ENCODE measurements at regions not wholly inside any gene's neighbourhood (a gene's known extent, or its start where the extent isn't known, plus 50 kb on each side); places are given as distances from the start of the nearest gene placed in this dataset.

DNA sequence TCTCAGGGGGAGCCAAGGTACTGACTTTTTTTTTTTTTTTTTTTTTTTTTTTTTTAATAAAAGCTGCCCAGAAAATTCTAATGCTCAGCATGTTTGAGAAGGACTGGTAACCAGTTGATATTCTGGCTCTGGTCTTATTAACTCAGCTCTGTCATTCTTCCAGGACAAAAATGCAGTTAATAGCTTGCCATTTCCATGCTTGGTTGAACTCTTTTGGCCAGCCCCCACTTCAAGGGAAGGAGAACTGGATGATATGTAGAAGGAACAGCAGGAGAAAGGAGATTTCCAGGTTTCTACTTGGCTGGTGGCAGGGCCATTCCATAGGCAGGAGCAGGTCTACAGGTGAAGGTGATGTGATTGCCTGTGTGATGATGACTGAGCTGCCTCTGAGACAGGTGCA is 59.2 kb upstream of the TANC2 start:
- Histone ChIP-seq H3K79me2 (replicated peaks; ENCODE audit: insufficient read depth, low read length) (no peaks in the 10 kb centered on the region), H3K27me3 (ENCODE audit: insufficient read depth, low read depth, low read length) (no peaks in the 10 kb centered on the region), H3K9ac (ENCODE audit: low read length) (no peak overlapping the region), H2AFZ (ENCODE audit: low read depth, low read length) (no peak overlapping the region), H3K36me3 (ENCODE audit: insufficient read depth, low read length) (no peaks in the 10 kb centered on the region), H4K20me1 (ENCODE audit: insufficient read depth) (no peaks in the 10 kb centered on the region), H3F3A (ENCODE audit: insufficient read depth, low read length, poor library complexity, severe bottlenecking) (no peaks in the 10 kb centered on the region), H3K4me3 (ENCODE audit: low read length) (no peak overlapping the region), H3K9me3 (ENCODE audit: low read length) (no peaks in the 10 kb centered on the region), H3K4me2 (ENCODE audit: low read length) (no peak overlapping the region), H3K9me2 (ENCODE audit: insufficient read depth, low read length) (no peaks in the 10 kb centered on the region), H3K27ac (ENCODE audit: low read length) (no peak overlapping the region)
- TF ChIP-seq, protein P1, sequence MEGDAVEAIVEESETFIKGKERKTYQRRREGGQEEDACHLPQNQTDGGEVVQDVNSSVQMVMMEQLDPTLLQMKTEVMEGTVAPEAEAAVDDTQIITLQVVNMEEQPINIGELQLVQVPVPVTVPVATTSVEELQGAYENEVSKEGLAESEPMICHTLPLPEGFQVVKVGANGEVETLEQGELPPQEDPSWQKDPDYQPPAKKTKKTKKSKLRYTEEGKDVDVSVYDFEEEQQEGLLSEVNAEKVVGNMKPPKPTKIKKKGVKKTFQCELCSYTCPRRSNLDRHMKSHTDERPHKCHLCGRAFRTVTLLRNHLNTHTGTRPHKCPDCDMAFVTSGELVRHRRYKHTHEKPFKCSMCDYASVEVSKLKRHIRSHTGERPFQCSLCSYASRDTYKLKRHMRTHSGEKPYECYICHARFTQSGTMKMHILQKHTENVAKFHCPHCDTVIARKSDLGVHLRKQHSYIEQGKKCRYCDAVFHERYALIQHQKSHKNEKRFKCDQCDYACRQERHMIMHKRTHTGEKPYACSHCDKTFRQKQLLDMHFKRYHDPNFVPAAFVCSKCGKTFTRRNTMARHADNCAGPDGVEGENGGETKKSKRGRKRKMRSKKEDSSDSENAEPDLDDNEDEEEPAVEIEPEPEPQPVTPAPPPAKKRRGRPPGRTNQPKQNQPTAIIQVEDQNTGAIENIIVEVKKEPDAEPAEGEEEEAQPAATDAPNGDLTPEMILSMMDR (IDR thresholded peaks at IDR 0.05; ENCODE audit: poor library complexity, severe bottlenecking), result no peak
- TF ChIP-seq RAD21 (conservative IDR thresholded peaks at IDR 0.05), result no peak
- TF ChIP-seq SMC3 (conservative IDR thresholded peaks at IDR 0.05; ENCODE audit: poor library complexity), result no peak
- TF ChIP-seq, protein P2, sequence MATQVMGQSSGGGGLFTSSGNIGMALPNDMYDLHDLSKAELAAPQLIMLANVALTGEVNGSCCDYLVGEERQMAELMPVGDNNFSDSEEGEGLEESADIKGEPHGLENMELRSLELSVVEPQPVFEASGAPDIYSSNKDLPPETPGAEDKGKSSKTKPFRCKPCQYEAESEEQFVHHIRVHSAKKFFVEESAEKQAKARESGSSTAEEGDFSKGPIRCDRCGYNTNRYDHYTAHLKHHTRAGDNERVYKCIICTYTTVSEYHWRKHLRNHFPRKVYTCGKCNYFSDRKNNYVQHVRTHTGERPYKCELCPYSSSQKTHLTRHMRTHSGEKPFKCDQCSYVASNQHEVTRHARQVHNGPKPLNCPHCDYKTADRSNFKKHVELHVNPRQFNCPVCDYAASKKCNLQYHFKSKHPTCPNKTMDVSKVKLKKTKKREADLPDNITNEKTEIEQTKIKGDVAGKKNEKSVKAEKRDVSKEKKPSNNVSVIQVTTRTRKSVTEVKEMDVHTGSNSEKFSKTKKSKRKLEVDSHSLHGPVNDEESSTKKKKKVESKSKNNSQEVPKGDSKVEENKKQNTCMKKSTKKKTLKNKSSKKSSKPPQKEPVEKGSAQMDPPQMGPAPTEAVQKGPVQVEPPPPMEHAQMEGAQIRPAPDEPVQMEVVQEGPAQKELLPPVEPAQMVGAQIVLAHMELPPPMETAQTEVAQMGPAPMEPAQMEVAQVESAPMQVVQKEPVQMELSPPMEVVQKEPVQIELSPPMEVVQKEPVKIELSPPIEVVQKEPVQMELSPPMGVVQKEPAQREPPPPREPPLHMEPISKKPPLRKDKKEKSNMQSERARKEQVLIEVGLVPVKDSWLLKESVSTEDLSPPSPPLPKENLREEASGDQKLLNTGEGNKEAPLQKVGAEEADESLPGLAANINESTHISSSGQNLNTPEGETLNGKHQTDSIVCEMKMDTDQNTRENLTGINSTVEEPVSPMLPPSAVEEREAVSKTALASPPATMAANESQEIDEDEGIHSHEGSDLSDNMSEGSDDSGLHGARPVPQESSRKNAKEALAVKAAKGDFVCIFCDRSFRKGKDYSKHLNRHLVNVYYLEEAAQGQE (IDR thresholded peaks at IDR 0.05; ENCODE audit: borderline replicate concordance), result no peak
- no peak for TF ChIP-seq EZH2 (IDR thresholded peaks at IDR 0.05; ENCODE audit: borderline replicate concordance, insufficient read depth, low read length, poor library complexity, severe bottlenecking)
- TF ChIP-seq TAF1 (IDR thresholded peaks at IDR 0.05; ENCODE audit: low read depth), result no peak
- no peak for TF ChIP-seq POLR2AphosphoS5 (IDR thresholded peaks at IDR 0.05)
- TF ChIP-seq EP300 (conservative IDR thresholded peaks at IDR 0.05; ENCODE audit: poor library complexity, severe bottlenecking), result no peak
- no peak for TF ChIP-seq MXI1 (conservative IDR thresholded peaks at IDR 0.05; ENCODE audit: poor library complexity, severe bottlenecking)

- H3K9me2 ChIP-seq (ENCODE audit: insufficient read depth, low read length), result no peaks in the 10 kb centered on the region
- H3K36me3 ChIP-seq (ENCODE audit: insufficient read depth, low read length), result no peaks in the 10 kb centered on the region
- no peak for TF ChIP-seq TAF1 (IDR thresholded peaks at IDR 0.05; ENCODE audit: low read depth)
- no peak overlapping the region for H3K4me3 ChIP-seq (ENCODE audit: low read length)
- no peak overlapping the region for H3K9ac ChIP-seq (ENCODE audit: low read length)
- H3K27me3 ChIP-seq (ENCODE audit: insufficient read depth, low read depth, low read length), result no peaks in the 10 kb centered on the region
- no peaks in the 10 kb centered on the region for H3F3A ChIP-seq (ENCODE audit: insufficient read depth, low read length, poor library complexity, severe bottlenecking)
- no peak overlapping the region for H3K4me2 ChIP-seq (ENCODE audit: low read length)
- H2AFZ ChIP-seq (ENCODE audit: low read depth, low read length), result no peak overlapping the region
- no peaks in the 10 kb centered on the region for H3K79me2 ChIP-seq (replicated peaks; ENCODE audit: insufficient read depth, low read length)
- no peaks in the 10 kb centered on the region for H3K9me3 ChIP-seq (ENCODE audit: low read length)
- H3K27ac ChIP-seq (ENCODE audit: low read length), result no peak overlapping the region
- no peaks in the 10 kb centered on the region for H4K20me1 ChIP-seq (ENCODE audit: insufficient read depth)
Measured at GRCh38 chr17:62905233-62905632, 60.8 kb upstream of the TANC2 start.

All from neural cell (in vitro differentiated cells).